ENCODE measurements at regions not wholly inside any gene's neighbourhood (a gene's known extent, or its start where the extent isn't known, plus 50 kb on each side); places are given as distances from the start of the nearest gene placed in this dataset.

- no peak for DNase-seq
Measured at GRCh38 chr4:115396034-115396433, 282.6 kb upstream of the NDST4 start.

GRCh38 chr4:115376866-115377265, 263.4 kb upstream of the NDST4 start:
- no peak for DNase-seq

DNA sequence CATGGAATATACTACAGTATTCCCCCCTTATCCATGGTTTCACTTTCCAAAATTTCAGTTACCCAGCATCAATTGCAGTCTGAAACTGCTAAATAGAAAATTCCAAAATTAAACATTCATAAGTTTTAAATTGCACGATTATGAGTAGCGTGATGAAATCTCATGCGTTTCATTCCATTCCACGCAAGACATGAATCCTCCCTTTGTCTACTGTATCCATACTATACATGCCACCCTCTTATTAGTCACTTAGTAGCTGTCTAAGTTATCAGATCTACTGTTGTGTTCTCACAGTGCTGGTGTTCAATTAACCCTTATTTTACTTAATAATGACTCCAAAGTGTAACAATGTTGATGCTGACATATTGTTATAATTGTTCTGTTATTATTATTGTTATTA, 261.2 kb upstream of the NDST4 start:
- DNase-seq = no peak

DNA sequence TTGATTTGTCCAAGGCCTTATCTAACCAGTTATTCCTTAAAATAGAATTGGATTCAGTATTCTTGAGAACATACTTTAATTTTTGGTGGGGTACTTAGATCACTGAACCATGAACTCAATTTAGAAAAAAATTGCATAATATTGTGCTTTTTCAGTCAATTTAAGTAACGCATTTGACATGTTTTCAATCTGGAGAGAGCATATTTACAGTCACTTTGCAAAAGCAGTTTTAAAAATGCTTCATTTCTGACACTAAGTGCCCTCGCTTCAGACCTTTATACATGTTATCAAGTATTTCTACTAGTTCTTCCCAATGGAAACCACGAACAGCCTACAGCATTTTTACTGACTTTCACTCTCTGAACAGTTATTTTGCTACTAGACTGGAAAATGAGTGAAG, 257.1 kb upstream of the NDST4 start:
- no peak for DNase-seq

DNA sequence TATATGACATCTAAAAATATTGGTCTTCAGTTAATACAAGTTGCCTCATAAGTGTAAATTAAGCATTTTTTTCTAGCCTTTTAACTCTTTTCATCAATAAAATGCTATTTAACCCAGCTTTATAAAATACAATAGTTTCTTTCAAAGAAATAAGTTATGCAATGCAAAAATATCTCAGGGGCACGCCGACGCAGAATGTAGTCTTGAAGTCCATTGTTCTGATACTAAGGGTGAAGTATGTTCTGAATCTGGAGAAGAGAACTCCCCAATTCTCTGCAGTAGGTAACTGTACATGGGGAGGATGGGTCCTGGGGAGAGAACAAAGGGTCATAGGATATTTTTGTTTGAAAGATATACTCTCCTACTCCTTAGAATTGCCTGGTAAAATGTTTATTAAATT, 256.6 kb upstream of the NDST4 start:
- DNase-seq = no peak

GRCh38 chr4:115366390-115366789, 253.0 kb upstream of the NDST4 start:
- no peak for DNase-seq

DNA sequence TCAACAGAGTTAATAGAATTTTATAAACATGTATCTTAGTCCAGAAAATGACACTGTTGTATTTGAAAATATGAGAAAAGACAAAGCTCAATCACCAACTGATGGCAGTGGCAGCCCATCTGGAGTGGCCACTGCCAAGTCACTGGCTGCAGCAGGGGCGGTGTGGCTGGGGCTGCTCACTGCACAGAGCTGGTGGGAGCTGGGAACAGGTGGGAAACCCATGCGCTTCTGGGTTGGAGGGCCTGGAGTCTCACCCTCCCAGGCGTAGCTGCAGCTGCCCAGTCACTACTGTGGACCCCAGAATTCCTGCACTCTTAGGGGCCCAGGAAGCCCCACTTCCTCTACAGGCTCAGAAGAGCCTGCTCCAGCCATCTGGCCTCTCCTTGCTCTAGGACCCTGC, 251.8 kb upstream of the NDST4 start:
- DNase-seq = no peak

GRCh38 chr4:115361781-115362180, 248.4 kb upstream of the NDST4 start:
- DNase-seq = no peak

GRCh38 chr4:115360431-115360830, 247.0 kb upstream of the NDST4 start:
- no peak for DNase-seq

- DNase-seq = no peak
Measured at GRCh38 chr4:115357776-115358175, 244.4 kb upstream of the NDST4 start.

DNA sequence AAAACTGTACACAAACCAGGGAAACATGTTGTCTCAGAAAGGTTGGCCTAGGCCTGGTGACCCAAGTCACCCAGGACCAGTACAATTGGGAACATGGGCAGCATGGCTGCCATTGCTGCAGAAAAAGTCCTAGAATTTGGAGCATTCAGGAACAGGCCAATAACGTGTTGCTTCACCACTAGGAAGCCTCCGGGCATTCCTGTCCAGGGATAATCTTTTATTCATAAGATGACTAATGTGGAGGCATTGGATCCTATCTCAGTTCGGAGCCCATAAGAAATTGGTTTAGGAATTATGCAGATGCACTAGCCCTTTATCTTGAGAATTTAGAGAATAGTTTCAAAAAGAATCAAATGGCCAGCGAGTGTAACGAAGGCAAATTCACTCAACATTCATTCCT, 242.8 kb upstream of the NDST4 start:
- DNase-seq = no peak

DNA sequence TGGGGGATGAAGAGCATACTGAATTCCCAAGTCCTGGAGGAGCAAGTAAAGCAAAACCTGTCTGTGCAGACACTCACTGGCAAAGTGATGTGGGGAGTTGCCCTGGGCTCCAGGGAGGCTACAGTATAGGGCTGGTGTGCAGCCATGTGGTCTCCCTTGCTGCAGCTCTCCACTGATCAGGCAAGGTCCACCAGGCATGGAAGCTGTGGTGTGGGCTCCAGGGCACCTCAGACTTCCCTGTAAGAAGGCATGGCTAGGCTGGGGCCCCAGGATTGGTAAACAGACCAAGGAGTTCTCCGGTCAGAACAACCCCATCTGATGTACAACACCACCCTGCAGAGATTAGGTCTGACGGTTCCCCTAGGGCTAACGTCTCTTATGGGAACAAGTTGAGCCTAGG, 241.9 kb upstream of the NDST4 start:
- no peak for DNase-seq

DNA sequence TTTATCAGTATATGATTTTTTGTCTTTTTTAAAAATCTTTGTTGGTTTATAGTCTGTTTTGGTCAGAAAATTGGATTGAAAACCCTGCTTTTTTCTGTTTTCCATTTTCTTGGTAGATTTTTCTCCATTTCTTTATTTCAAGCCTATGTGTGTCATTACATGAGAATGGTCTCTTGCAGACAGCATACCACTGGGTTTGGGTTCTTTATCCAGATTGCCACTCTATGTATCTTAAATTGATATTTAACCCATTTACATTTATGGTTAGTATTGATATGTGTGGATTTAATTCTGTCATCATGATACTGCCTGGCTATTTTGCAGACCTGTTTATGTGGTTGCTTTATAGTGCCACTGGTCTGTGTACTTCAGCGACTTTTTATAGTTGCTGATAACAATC, 239.9 kb upstream of the NDST4 start:
- no peak for DNase-seq

GRCh38 chr4:115343171-115343570, 229.8 kb upstream of the NDST4 start:
- no peak for DNase-seq

GRCh38 chr4:115334736-115335411, 221.5 kb upstream of the NDST4 start:
- no peak for DNase-seq

DNA sequence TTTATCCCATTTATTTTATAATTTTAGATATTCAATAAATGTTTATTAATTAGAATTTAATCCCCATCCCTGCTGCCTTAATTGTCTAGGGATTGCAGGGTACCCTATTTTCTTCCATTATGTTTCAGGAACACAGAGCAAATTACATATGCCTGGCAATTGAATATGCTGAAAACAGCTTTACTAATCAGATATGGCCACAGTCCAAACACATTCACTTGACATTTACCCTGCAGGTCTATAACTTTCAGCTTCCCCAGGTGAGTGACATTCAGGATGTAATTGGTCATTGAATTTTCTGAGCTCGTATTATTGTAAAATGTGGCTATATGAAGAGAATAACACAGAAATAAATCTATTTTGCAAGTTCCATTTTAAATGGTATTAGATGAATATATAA, 218.7 kb upstream of the NDST4 start:
- no peak for DNase-seq

GRCh38 chr4:115331241-115331640, 217.8 kb upstream of the NDST4 start:
- no peak for DNase-seq

DNA sequence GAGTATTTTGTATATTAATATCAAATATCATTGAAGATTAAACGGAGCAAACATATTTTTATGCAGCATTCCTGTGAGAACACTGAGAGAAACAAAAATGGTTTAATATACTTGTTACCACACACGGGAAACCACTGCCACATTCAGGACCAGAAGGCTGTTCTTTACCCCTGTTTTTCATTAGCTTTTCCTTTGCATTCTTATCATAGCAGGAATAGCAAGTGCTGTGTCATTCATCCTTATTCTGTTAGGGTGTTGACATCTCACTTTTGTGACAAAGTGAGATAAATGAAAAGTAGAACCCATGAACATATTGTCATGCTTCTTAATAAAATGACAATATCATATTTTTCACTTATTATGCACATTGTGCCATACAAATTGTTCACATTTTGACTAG, 212.4 kb upstream of the NDST4 start:
- no peak for DNase-seq

GRCh38 chr4:115323106-115323707, 209.8 kb upstream of the NDST4 start:
- no peak for DNase-seq

- DNase-seq = no peak
Measured at GRCh38 chr4:115315182-115315581, 201.8 kb upstream of the NDST4 start.

- DNase-seq = no peak
Measured at GRCh38 chr4:115310641-115311040, 197.2 kb upstream of the NDST4 start.

DNA sequence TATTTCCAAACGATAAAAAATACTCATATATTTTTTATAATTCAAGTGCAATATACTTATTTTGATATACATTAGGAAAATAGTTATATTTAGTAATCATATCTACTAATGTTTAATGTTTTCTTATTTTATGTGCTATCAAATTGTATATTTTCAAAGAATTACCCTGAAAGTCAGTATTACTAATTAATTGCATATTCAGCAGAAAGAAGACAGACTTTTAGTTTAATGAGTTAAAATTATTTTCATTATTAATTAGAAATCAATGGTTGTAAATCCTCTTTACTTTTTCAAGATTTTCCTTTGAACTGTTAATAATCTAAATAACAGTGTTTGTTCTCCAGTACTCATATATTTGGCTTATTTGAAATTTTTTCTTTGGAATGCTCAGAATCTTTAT, 181.3 kb upstream of the NDST4 start:
- no peak for DNase-seq

- no peak for DNase-seq
Measured at GRCh38 chr4:115293093-115293462, 179.7 kb upstream of the NDST4 start.

- no peak for DNase-seq
Measured at GRCh38 chr4:115292320-115293092, 179.1 kb upstream of the NDST4 start.

Data from activated CD4-positive, alpha-beta T cell treated with anti-CD3 and anti-CD28 coated beads, Interleukin-2, amount 50 U/mL, for 48 hours (primary cell).